Lower leg skin (tissue), 3 donors: ENCODE measurements at regions not wholly inside any gene's neighbourhood (a gene's known extent, or its start where the extent isn't known, plus 50 kb on each side); places are given as distances from the start of the nearest gene placed in this dataset.

ENCODE experiments used
- POLR2A ChIP-seq, 2 donors: fragments of 450-650 bp; IDR thresholded peaks; one replicate each; pipeline ENCODE4 v1.6.1; 2016 to 2017; ENCODE audit warnings: antibody characterized with exemption in 2 of 2, mild to moderate bottlenecking in 1 of 2, moderate library complexity in 1 of 2
- TF ChIP-seq, protein P1 (sequence below), 3 donors: fragments of 450-650 bp; IDR thresholded peaks; one replicate each; pipeline ENCODE4 v1.5.1; 2016; ENCODE audit warnings: antibody characterized with exemption in 3 of 3, mild to moderate bottlenecking in 3 of 3, moderate library complexity in 2 of 3

DNA sequence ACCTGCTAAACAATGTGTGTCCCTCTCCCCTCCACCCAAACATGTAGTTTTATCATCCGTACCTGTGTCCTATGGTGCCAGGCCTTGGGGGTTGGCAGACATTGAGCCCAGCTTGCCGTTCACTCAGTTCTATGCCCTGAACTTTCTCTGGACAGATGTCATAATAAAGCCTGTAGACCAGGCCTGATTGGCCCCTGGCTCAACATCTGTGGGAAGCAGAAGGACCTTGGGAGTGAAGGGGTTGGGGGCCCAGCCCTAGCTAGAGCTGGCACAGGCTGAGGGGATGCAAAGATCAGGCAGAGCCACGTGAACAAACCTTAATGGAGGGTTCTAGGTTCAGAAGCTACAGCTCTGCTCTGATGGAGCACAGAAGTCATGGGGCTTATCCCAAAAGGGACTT is 600.6 kb downstream of the BUD13 start:
- TF ChIP-seq, protein P1, sequence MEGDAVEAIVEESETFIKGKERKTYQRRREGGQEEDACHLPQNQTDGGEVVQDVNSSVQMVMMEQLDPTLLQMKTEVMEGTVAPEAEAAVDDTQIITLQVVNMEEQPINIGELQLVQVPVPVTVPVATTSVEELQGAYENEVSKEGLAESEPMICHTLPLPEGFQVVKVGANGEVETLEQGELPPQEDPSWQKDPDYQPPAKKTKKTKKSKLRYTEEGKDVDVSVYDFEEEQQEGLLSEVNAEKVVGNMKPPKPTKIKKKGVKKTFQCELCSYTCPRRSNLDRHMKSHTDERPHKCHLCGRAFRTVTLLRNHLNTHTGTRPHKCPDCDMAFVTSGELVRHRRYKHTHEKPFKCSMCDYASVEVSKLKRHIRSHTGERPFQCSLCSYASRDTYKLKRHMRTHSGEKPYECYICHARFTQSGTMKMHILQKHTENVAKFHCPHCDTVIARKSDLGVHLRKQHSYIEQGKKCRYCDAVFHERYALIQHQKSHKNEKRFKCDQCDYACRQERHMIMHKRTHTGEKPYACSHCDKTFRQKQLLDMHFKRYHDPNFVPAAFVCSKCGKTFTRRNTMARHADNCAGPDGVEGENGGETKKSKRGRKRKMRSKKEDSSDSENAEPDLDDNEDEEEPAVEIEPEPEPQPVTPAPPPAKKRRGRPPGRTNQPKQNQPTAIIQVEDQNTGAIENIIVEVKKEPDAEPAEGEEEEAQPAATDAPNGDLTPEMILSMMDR (IDR thresholded peaks at IDR 0.05) = no peak
- TF ChIP-seq POLR2A (IDR thresholded peaks at IDR 0.05) = no peak
